Central memory CD8-positive, alpha-beta T cell (primary cell): ENCODE measurements at regions not wholly inside any gene's neighbourhood (a gene's known extent, or its start where the extent isn't known, plus 50 kb on each side); places are given as distances from the start of the nearest gene placed in this dataset.

Source experiments
- ATAC-seq: fragments of 150-1000 bp; cut with Tn5 transposase; replicated peaks from 2 replicates; pipeline ENCODE4 v1.10.0; 2022; ENCODE audit warnings: mild to moderate bottlenecking, moderate FRiP score, moderate number of reproducible peaks; ENCODE audit not compliant: poor library complexity, severe bottlenecking; ENCODE audit errors: extremely low read depth
- DNase-seq, 2 donors: peaks; one replicate each; pipeline ENCODE4 v3.0.0; 2021; ENCODE audit warnings: low spot score in 2 of 2
- H3K27ac Mint-ChIP-seq: one replicate; pipeline ENCODE4 v1.8.0; 2022; ENCODE audit warnings: low read depth, mild to moderate bottlenecking, moderate library complexity, mixed read lengths
- H3K27me3 Mint-ChIP-seq: one replicate; pipeline ENCODE4 v1.8.0; 2022; ENCODE audit warnings: mixed read lengths
- H3K36me3 Mint-ChIP-seq: one replicate; pipeline ENCODE4 v1.8.0; 2022; ENCODE audit warnings: mild to moderate bottlenecking, moderate library complexity, mixed read lengths; ENCODE audit not compliant: insufficient read depth
- H3K4me1 Mint-ChIP-seq: one replicate; pipeline ENCODE4 v1.8.0; 2022; ENCODE audit warnings: mixed read lengths
- H3K4me3 Mint-ChIP-seq: one replicate; pipeline ENCODE4 v1.8.0; 2022; ENCODE audit warnings: mild to moderate bottlenecking, moderate library complexity, mixed read lengths
- H3K9me3 Mint-ChIP-seq: one replicate; pipeline ENCODE4 v1.8.0; 2022; ENCODE audit warnings: mixed read lengths

GRCh38 chr4:112857461-112857860, 192.0 kb upstream of the ANK2 start:
- Mint-ChIP-seq H3K4me1 (no peaks in the 10 kb centered on the region), H3K27ac (no peak overlapping the region), H3K4me3 (no peak overlapping the region), H3K36me3 (no peaks in the 10 kb centered on the region), H3K27me3 (peaks cover 8% of the 10 kb centered on the region), H3K9me3 (no peaks in the 10 kb centered on the region)
- DNase-seq (no peak), ATAC-seq (no peak)

DNA sequence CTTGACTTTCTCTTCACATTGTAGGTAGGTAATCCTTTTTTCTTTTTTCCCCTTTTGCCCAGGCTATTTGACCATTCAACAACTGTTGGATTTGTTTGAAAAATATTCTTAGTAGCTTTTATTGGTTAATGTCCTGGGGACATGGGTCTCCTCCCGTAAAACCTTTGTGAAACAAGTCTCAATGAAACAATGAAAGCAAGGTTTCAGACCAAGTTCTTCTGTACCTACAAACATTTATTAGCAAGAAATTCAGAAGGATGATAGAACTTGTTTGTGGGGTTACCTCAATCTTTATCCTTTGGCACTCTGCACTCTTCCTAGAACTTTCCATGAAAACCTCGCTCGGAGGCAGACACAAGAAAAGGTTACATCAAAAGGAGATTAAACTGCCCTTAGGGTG, 190.7 kb upstream of the ANK2 start:
- no peak for ATAC-seq
- no peaks in the 10 kb centered on the region for H3K36me3 Mint-ChIP-seq

DNA sequence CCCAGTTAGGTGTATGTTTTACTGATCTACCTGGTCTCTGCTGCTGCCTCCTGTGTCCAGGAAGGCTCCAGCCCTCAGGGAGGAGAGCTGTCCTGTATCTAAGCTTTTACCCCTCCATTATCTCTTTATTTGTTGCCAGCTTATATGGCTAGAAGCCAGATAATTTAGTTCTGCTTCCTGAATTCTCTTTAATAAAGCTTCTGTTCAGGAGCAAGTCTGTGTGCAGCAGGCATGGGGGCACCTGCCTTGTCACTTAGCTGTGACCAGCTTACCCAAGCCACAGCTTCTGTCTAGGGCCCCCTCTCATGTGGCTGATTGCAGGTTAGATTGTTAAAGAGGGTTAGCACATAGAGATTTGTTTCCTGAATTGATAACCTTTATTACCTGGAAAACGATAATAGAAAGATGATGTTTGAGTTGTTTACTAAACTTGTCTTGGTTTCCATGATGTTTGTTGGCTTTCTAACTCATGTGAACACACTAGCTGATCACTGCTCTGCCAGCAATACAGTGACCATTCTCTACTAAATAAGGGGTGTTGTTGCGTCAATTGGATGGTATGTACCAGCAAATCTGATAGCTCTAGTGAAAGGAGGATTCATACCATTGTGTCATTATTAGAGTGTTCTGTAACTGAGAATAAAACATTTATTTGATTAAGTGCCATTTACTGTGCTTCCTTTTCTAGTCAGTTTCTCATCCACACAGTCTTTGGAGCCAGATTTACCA, 189.8 kb upstream of the ANK2 start:
- no peaks in the 10 kb centered on the region for H3K27me3 Mint-ChIP-seq
- no peaks in the 10 kb centered on the region for H3K36me3 Mint-ChIP-seq
- no peaks in the 10 kb centered on the region for H3K4me1 Mint-ChIP-seq
- DNase-seq (no peak), ATAC-seq (no peak)
- H3K27ac Mint-ChIP-seq: no peak overlapping the region
- no peaks in the 10 kb centered on the region for H3K9me3 Mint-ChIP-seq
- H3K4me3 Mint-ChIP-seq: no peak overlapping the region

More for the DNA sequence above, 190.7 kb upstream of the ANK2 start:
- H3K4me1 Mint-ChIP-seq: no peaks in the 10 kb centered on the region
- H3K27me3 Mint-ChIP-seq: peaks cover 6% of the 10 kb centered on the region
- H3K27ac Mint-ChIP-seq: no peak overlapping the region
- H3K4me3 Mint-ChIP-seq: no peak overlapping the region
- H3K9me3 Mint-ChIP-seq: no peaks in the 10 kb centered on the region
- DNase-seq: no peak

DNA sequence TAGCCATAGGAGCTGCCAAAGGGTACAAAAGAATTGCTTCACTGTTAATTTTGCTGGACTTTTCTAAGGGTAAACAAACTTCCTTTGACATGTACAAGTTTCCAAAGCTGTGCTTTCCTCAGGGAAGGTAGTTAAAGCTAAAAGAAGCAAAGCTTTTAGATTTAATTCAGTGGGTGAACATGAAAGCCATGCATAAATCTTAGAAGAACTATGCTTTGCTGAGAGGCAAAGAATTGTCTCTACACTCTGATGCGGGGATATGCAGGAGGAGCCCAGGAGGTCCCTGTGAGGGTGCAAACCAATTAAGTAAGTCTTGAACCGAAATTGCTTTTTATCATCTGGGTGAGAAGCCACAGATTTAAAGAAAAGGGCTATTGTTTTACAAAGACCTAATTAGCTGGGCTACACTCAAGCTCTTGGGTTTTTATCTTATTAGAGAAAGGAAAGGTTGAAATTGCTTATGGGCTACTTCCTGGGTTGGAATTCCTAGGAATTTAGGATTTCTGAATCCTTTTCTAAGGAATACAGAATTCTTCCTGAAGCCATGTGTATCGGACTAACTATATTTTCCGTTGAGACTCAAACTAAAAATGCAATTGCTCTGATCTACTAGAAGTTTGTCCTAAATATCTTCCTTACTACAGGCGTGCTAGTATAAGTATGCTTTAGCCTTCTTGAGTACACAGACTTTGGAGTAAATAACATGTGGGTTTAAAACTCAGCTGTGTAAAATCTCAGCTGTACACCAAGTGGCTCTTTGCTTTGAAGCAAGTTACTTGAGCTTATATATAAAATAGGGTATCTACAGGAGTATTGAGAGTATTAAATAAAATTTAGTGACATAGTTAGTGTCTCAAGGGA, 188.4 kb upstream of the ANK2 start:
- Mint-ChIP-seq H3K9me3 (no peaks in the 10 kb centered on the region), H3K4me1 (no peaks in the 10 kb centered on the region), H3K27ac (no peak overlapping the region), H3K4me3 (no peak overlapping the region), H3K36me3 (no peaks in the 10 kb centered on the region), H3K27me3 (no peaks in the 10 kb centered on the region)
- no peak for DNase-seq
- ATAC-seq: no peak

GRCh38 chr4:112861691-112862674, 187.5 kb upstream of the ANK2 start:
- Mint-ChIP-seq H3K4me1 (no peaks in the 10 kb centered on the region), H3K36me3 (no peaks in the 10 kb centered on the region), H3K9me3 (no peaks in the 10 kb centered on the region), H3K4me3 (no peak overlapping the region), H3K27me3 (no peaks in the 10 kb centered on the region), H3K27ac (no peak overlapping the region)
- DNase-seq (no peak), ATAC-seq (no peak)

GRCh38 chr4:112865443-112865842, 184.0 kb upstream of the ANK2 start:
- ATAC-seq: no peak
- no peaks in the 10 kb centered on the region for H3K9me3 Mint-ChIP-seq
- no peaks in the 10 kb centered on the region for H3K27me3 Mint-ChIP-seq
- DNase-seq: no peak
- H3K27ac Mint-ChIP-seq: no peak overlapping the region
- H3K36me3 Mint-ChIP-seq: no peaks in the 10 kb centered on the region
- no peak overlapping the region for H3K4me3 Mint-ChIP-seq
- H3K4me1 Mint-ChIP-seq: no peaks in the 10 kb centered on the region

GRCh38 chr4:112876316-112876715, 173.1 kb upstream of the ANK2 start:
- DNase-seq: no peak

DNA sequence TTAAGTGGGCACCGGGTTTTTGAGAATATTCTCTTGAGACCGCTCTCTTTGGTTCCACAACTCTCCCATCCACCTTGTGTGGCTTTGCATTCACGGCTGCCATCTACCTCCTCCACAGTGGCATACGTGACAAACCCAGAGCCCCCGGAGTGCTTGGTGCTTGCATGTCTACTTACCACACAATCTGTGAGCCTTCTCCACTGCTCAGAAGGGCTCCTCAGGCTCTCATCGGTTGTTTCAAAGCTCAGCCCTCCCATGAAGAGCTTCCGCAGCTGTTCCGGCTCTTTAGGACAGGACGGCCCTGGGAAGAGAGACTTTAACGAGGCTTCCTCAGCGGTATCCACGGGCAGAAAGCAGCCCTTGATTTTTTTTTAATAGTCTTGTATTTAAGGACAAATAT, 167.6 kb upstream of the ANK2 start:
- H3K9me3 Mint-ChIP-seq: no peaks in the 10 kb centered on the region
- no peaks in the 10 kb centered on the region for H3K27me3 Mint-ChIP-seq
- H3K4me3 Mint-ChIP-seq: no peak overlapping the region
- H3K36me3 Mint-ChIP-seq: no peaks in the 10 kb centered on the region
- DNase-seq: no peak
- ATAC-seq: no peak
- no peaks in the 10 kb centered on the region for H3K4me1 Mint-ChIP-seq
- no peak overlapping the region for H3K27ac Mint-ChIP-seq

More at GRCh38 chr4:112876316-112876715, 173.1 kb upstream of the ANK2 start:
- Mint-ChIP-seq H3K4me3 (no peak overlapping the region), H3K9me3 (no peaks in the 10 kb centered on the region), H3K4me1 (no peaks in the 10 kb centered on the region), H3K27me3 (peaks cover 18% of the 10 kb centered on the region), H3K27ac (no peak overlapping the region), H3K36me3 (no peaks in the 10 kb centered on the region)
- no peak for ATAC-seq

DNA sequence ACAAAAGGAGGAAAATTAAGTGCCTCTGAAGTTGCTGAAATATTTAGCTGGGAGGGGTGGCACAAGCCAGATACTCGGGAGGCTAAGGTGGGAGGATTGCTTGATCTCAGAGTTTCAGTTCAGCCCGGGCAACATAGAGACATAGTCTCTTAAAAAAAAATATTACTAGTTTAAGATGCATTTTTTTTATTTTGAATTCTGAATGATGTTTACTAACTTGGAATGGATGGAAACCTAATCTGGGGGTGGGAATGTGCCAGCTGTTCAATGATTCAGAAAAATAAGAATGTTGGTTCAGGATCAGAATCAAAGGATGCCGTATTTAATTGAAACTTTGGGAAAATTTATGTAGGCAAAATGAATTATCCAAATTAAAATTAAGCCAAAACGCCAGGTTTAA, 167.2 kb upstream of the ANK2 start:
- no peaks in the 10 kb centered on the region for H3K27me3 Mint-ChIP-seq
- H3K4me1 Mint-ChIP-seq: no peaks in the 10 kb centered on the region
- DNase-seq: no peak
- no peak overlapping the region for H3K4me3 Mint-ChIP-seq
- H3K27ac Mint-ChIP-seq: no peak overlapping the region
- ATAC-seq: no peak
- no peaks in the 10 kb centered on the region for H3K36me3 Mint-ChIP-seq
- H3K9me3 Mint-ChIP-seq: no peaks in the 10 kb centered on the region

DNA sequence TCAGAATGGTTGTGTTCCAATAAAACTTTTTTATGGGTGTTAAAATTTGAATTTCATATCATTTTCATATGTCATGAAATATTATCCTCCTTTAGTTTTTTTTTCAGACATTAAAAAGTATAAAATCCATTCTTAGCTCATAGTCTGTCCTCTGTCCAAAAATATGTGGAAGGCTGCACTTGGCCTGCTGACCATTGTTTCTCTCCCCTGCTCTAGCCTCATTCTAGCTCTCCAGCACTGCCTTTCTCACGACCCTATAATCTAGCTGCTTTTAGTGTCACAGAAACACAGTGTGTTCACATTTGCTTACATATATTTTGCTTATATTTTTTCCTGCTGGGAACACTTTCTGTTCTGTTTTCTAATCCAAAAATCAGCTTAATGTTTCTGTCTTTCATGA, 165.0 kb upstream of the ANK2 start:
- H3K9me3 Mint-ChIP-seq: no peaks in the 10 kb centered on the region
- no peak overlapping the region for H3K27ac Mint-ChIP-seq
- H3K4me1 Mint-ChIP-seq: no peaks in the 10 kb centered on the region
- no peaks in the 10 kb centered on the region for H3K36me3 Mint-ChIP-seq
- no peaks in the 10 kb centered on the region for H3K27me3 Mint-ChIP-seq
- ATAC-seq (no peak), DNase-seq (no peak)
- no peak overlapping the region for H3K4me3 Mint-ChIP-seq

DNA sequence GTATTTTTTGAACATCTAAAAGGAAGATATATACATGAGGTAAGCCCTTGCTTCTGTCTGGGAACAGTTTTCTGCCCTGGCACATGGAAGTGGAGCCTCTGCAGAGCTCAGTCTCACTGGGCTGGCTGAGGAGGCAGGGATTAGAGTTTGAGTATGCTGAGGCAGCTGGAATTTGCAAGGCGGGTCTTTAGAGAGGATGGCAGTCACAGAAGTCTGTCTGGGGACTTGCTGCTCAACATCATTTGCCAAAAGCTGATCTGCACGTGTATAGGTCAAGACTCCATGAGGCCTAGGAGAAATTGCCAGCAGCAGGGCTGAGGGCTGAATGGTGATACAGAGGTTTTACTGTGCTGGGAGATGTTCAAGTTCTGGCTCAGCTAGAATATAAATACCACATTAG, 163.6 kb upstream of the ANK2 start:
- Mint-ChIP-seq H3K36me3 (no peaks in the 10 kb centered on the region), H3K4me1 (no peaks in the 10 kb centered on the region), H3K4me3 (no peak overlapping the region), H3K9me3 (no peaks in the 10 kb centered on the region), H3K27ac (no peak overlapping the region), H3K27me3 (no peaks in the 10 kb centered on the region)
- DNase-seq: no peak
- ATAC-seq: no peak

- ATAC-seq (no peak), DNase-seq (no peak)
- H3K27me3 Mint-ChIP-seq: no peaks in the 10 kb centered on the region
- no peak overlapping the region for H3K4me3 Mint-ChIP-seq
- H3K4me1 Mint-ChIP-seq: no peaks in the 10 kb centered on the region
- no peaks in the 10 kb centered on the region for H3K9me3 Mint-ChIP-seq
- H3K36me3 Mint-ChIP-seq: no peaks in the 10 kb centered on the region
- no peak overlapping the region for H3K27ac Mint-ChIP-seq
Measured at GRCh38 chr4:112888622-112889021, 160.8 kb upstream of the ANK2 start.
